Mucosa of stomach (tissue), 1 donor: ENCODE measurements at regions not wholly inside any gene's neighbourhood (a gene's known extent, or its start where the extent isn't known, plus 50 kb on each side); places are given as distances from the start of the nearest gene placed in this dataset.

Source experiments
- H3K27me3 ChIP-seq: one replicate; pipeline ENCODE4 v1.7.0; 2013; ENCODE audit warnings: mild to moderate bottlenecking, low read length; ENCODE audit not compliant: control insufficient read depth, insufficient read depth
- H3K36me3 ChIP-seq: one replicate; pipeline ENCODE4 v1.7.0; 2013; ENCODE audit warnings: low read length; ENCODE audit not compliant: control insufficient read depth, insufficient read depth
- H3K4me1 ChIP-seq: one replicate; pipeline ENCODE4 v1.7.0; 2013; ENCODE audit warnings: mild to moderate bottlenecking, low read length; ENCODE audit not compliant: control insufficient read depth, insufficient read depth
- H3K4me3 ChIP-seq: one replicate; pipeline ENCODE4 v1.7.0; 2013; ENCODE audit warnings: low read length
- H3K9ac ChIP-seq: one replicate; pipeline ENCODE4 v1.7.0; 2013; ENCODE audit warnings: mild to moderate bottlenecking, low read length, moderate library complexity
- H3K9me3 ChIP-seq: one replicate; pipeline ENCODE4 v1.7.0; 2013; ENCODE audit warnings: mild to moderate bottlenecking, low read length, moderate library complexity; ENCODE audit not compliant: control insufficient read depth
- donor health status: Pancreatic carcinoma.

- H3K9ac ChIP-seq, result no peak overlapping the region
- no peaks in the 10 kb centered on the region for H3K27me3 ChIP-seq
- H3K36me3 ChIP-seq, result no peaks in the 10 kb centered on the region
- H3K4me1 ChIP-seq, result peaks cover under 1% of the 10 kb centered on the region
- H3K4me3 ChIP-seq, result no peak overlapping the region
- no peaks in the 10 kb centered on the region for H3K9me3 ChIP-seq
These were observed 171.8 kb upstream of the UBL3 start for GRCh38 chr13:30022256-30022655.

DNA sequence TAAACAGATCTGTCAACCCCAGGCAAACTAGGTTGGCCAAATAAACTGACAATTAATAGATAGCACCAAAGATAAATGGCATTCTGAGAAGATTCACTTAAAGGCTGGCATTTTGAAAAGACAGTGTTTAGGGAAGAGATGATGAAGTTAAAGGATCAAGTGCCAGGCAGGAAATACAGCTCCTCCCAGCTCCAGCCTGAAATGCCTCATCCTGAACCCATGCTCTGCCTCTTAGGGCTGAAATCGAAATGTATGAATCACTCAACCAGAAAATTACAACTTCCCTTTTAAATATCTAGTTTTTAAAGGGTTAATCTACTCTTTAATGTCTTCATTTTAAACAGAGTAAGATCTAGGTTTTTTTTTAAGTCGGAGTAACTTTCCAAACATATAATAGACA is 171.2 kb upstream of the UBL3 start:
- Histone ChIP-seq H3K9ac (no peak overlapping the region), H3K36me3 (no peaks in the 10 kb centered on the region), H3K27me3 (no peaks in the 10 kb centered on the region), H3K4me3 (no peak overlapping the region), H3K9me3 (no peaks in the 10 kb centered on the region), H3K4me1 (no peaks in the 10 kb centered on the region)

- no peaks in the 10 kb centered on the region for H3K4me1 ChIP-seq
- H3K9ac ChIP-seq, result no peak overlapping the region
- H3K36me3 ChIP-seq, result no peaks in the 10 kb centered on the region
- H3K27me3 ChIP-seq, result no peaks in the 10 kb centered on the region
- no peak overlapping the region for H3K4me3 ChIP-seq
- H3K9me3 ChIP-seq, result no peaks in the 10 kb centered on the region
These were observed 170.4 kb upstream of the UBL3 start for GRCh38 chr13:30020726-30021312.

DNA sequence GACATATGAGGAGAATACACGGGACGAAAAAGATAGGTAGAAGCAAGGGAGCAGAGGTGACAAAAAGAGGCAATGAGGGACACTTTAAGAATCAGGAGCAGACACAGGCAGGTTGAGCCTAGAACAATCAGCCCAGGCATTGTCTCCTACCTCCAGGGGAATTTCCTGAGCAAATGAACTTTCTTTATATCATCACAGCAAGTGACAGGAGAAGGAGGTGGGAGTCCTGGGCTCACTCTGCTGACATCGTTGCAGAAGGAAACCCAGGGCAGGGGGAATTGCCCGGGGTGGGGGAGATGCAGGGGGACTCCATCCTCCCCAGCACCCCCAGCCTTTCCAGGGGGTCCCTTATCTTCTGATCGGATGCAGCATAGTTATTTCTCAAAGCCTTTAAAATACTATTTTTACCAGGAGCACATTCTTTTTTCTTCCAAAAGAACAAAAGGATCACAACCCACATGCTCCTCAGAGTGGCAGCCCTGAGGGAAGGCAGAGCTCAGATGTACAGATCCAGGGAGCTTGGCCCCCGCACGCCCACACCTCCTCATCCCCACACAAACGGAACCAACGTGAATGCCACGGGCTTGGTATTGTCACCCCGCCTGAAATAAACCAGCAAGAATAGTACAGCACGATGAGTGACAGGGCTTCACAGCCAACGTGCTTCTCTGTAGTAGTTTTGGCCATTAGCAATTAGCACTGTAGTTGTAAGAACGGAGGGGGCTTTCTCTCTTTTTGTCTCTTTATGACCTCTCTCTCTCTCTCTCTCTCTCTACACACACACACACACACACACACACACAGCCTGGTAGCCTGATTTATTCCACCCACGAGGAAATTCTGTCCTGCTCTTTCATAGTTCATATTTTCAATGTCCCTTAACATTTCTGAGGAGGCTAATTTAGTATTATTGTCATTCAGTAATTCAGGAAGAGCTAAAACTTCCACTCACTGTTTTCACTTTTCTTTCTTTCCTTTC is 169.5 kb upstream of the UBL3 start:
- H3K9ac ChIP-seq, result no peak overlapping the region
- no peaks in the 10 kb centered on the region for H3K4me1 ChIP-seq

GRCh38 chr13:30017880-30018279 is 167.5 kb upstream of the UBL3 start:
- no peak overlapping the region for H3K4me3 ChIP-seq
- H3K27me3 ChIP-seq, result no peaks in the 10 kb centered on the region
- no peak overlapping the region for H3K9ac ChIP-seq
- H3K9me3 ChIP-seq, result no peaks in the 10 kb centered on the region
- no peaks in the 10 kb centered on the region for H3K4me1 ChIP-seq
- no peaks in the 10 kb centered on the region for H3K36me3 ChIP-seq

More for the DNA sequence above, 169.5 kb upstream of the UBL3 start:
- H3K36me3 ChIP-seq, result no peaks in the 10 kb centered on the region
- no peaks in the 10 kb centered on the region for H3K9me3 ChIP-seq
- H3K4me3 ChIP-seq, result no peak overlapping the region
- H3K27me3 ChIP-seq, result no peaks in the 10 kb centered on the region

GRCh38 chr13:30016398-30016797 is 166.0 kb upstream of the UBL3 start:
- Histone ChIP-seq H3K4me1 (no peaks in the 10 kb centered on the region), H3K9me3 (no peaks in the 10 kb centered on the region), H3K36me3 (no peaks in the 10 kb centered on the region), H3K27me3 (no peaks in the 10 kb centered on the region), H3K4me3 (no peak overlapping the region), H3K9ac (no peak overlapping the region)

- Histone ChIP-seq H3K36me3 (no peaks in the 10 kb centered on the region), H3K9me3 (no peaks in the 10 kb centered on the region)
These were observed 159.0 kb upstream of the UBL3 start for GRCh38 chr13:30009411-30009810.

GRCh38 chr13:30006246-30006645 is 155.8 kb upstream of the UBL3 start:
- Histone ChIP-seq H3K4me3 (no peak overlapping the region), H3K4me1 (no peaks in the 10 kb centered on the region), H3K27me3 (no peaks in the 10 kb centered on the region), H3K9ac (no peak overlapping the region), H3K9me3 (no peaks in the 10 kb centered on the region), H3K36me3 (no peaks in the 10 kb centered on the region)

More at GRCh38 chr13:30009411-30009810, 159.0 kb upstream of the UBL3 start:
- Histone ChIP-seq H3K9ac (no peak overlapping the region), H3K27me3 (no peaks in the 10 kb centered on the region), H3K4me3 (no peak overlapping the region), H3K4me1 (no peaks in the 10 kb centered on the region)

- H3K9ac ChIP-seq, result no peak overlapping the region
- H3K27me3 ChIP-seq, result no peaks in the 10 kb centered on the region
- H3K36me3 ChIP-seq, result no peaks in the 10 kb centered on the region
- no peaks in the 10 kb centered on the region for H3K9me3 ChIP-seq
- peaks cover 6% of the 10 kb centered on the region for H3K4me1 ChIP-seq
- H3K4me3 ChIP-seq, result no peak overlapping the region
These were observed 153.8 kb upstream of the UBL3 start for GRCh38 chr13:30004204-30004603.

DNA sequence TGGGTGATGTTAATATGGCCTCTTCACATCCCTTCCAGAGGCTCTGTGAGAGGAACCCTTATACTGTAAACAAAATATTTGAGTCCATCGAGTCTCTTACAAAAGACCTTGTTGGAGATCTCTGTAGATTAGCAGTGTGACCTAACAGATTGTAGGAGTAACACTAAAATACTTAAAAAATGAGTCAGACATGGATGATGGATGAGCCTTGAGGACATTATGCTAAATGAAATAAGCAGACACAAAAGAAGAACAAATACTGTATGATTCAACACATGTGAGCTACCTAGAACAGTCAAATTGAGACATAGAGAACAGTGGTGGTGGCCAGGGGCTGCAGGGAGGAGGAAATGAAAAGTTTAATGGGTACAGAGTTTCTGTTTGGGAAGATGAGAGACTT is 152.2 kb upstream of the UBL3 start:
- Histone ChIP-seq H3K36me3 (no peaks in the 10 kb centered on the region), H3K27me3 (no peaks in the 10 kb centered on the region), H3K9me3 (no peaks in the 10 kb centered on the region), H3K4me3 (no peak overlapping the region), H3K9ac (no peak overlapping the region), H3K4me1 (peaks cover 6% of the 10 kb centered on the region)

DNA sequence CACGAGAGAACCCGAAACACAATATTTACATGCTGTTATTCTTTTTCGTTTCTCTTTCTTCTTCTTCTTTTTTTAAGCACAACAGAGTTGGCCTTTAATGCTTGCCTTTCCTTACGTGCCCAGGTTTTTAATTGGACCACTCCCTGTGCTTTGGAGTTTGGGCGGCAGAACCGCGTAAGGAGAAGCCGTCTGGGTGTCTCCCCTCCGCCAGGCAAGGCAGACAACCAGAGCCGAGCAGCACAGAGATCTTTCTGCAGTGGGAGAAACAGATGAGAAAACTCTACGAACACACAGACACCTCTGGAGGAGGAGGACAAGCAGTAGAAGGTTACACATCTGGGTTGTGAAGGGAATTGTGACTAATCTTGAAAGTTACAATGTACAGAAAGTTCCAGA is 150.0 kb upstream of the UBL3 start:
- H3K27me3 ChIP-seq, result no peaks in the 10 kb centered on the region
- H3K36me3 ChIP-seq, result no peaks in the 10 kb centered on the region
- no peak overlapping the region for H3K9ac ChIP-seq
- peaks cover 6% of the 10 kb centered on the region for H3K4me1 ChIP-seq
- H3K4me3 ChIP-seq, result no peak overlapping the region
- no peaks in the 10 kb centered on the region for H3K9me3 ChIP-seq

GRCh38 chr13:29999492-30000369 is 149.3 kb upstream of the UBL3 start:
- Histone ChIP-seq H3K36me3 (no peaks in the 10 kb centered on the region), H3K9ac (no peak overlapping the region), H3K9me3 (no peaks in the 10 kb centered on the region), H3K4me3 (no peak overlapping the region), H3K27me3 (no peaks in the 10 kb centered on the region), H3K4me1 (peaks cover 6% of the 10 kb centered on the region)
